HG02970 (cell line): ENCODE measurements at regions not wholly inside any gene's neighbourhood (a gene's known extent, or its start where the extent isn't known, plus 50 kb on each side); places are given as distances from the start of the nearest gene placed in this dataset.
A peak's percentile ranks its signal among the peaks of the same experiment; 100 is the strongest.

Experiments used
- ATAC-seq: cut with Tn5 transposase; IDR thresholded peaks from one replicate; pipeline ENCODE4 v1.9.1; 2021; ENCODE audit warnings: mild to moderate bottlenecking, moderate library complexity, moderate number of reproducible peaks; ENCODE audit not compliant: unreplicated experiment, low FRiP score

- no peak for ATAC-seq
Observed at GRCh38 chr5:124057724-124058231, 545.8 kb downstream of the CSNK1G3 start.

- peak; percentile 49 for ATAC-seq
Observed at GRCh38 chr5:124056991-124057723, 545.2 kb downstream of the CSNK1G3 start.

- no peak for ATAC-seq
Observed at GRCh38 chr5:124056326-124056990, 544.5 kb downstream of the CSNK1G3 start.

- no peak for ATAC-seq
Observed at GRCh38 chr5:124055751-124056150, 543.8 kb downstream of the CSNK1G3 start.

- no peak for ATAC-seq
Observed at GRCh38 chr5:124054564-124054963, 542.6 kb downstream of the CSNK1G3 start.

- no peak for ATAC-seq
Observed at GRCh38 chr5:124053340-124053739, 541.4 kb downstream of the CSNK1G3 start.

GRCh38 chr5:124052201-124052600 lies 540.2 kb downstream of the CSNK1G3 start:
- no peak for ATAC-seq

GRCh38 chr5:124050120-124050770 lies 538.3 kb downstream of the CSNK1G3 start:
- no peak for ATAC-seq

GRCh38 chr5:124045412-124045811 lies 533.4 kb downstream of the CSNK1G3 start:
- ATAC-seq = no peak

- ATAC-seq = no peak
Observed at GRCh38 chr5:124044613-124045012, 532.6 kb downstream of the CSNK1G3 start.

GRCh38 chr5:124043456-124043855 lies 531.5 kb downstream of the CSNK1G3 start:
- ATAC-seq = no peak

- no peak for ATAC-seq
Observed at GRCh38 chr5:124040799-124041198, 528.8 kb downstream of the CSNK1G3 start.

- ATAC-seq = no peak
Observed at GRCh38 chr5:124039410-124039809, 527.4 kb downstream of the CSNK1G3 start.

GRCh38 chr5:124036786-124037185 lies 524.8 kb downstream of the CSNK1G3 start:
- ATAC-seq = no peak

GRCh38 chr5:124034963-124035362 lies 523.0 kb downstream of the CSNK1G3 start:
- ATAC-seq = peak; percentile 98

GRCh38 chr5:124034083-124034700 lies 522.2 kb downstream of the CSNK1G3 start:
- no peak for ATAC-seq

- ATAC-seq = no peak
Observed at GRCh38 chr5:124030043-124030491, 518.1 kb downstream of the CSNK1G3 start.

GRCh38 chr5:124027441-124027840 lies 515.5 kb downstream of the CSNK1G3 start:
- no peak for ATAC-seq

GRCh38 chr5:124025306-124025845 lies 513.4 kb downstream of the CSNK1G3 start:
- no peak for ATAC-seq

- ATAC-seq = no peak
Observed at GRCh38 chr5:124022966-124023365, 511.0 kb downstream of the CSNK1G3 start.

- ATAC-seq = no peak
Observed at GRCh38 chr5:124021776-124022175, 509.8 kb downstream of the CSNK1G3 start.
